HL-60/S4 treated with retinoic acid at 250 ng/mL for 4 days and 3 days (cell line): ENCODE measurements at regions not wholly inside any gene's neighbourhood (a gene's known extent, or its start where the extent isn't known, plus 50 kb on each side); places are given as distances from the start of the nearest gene placed in this dataset.

Experiments
- in situ Hi-C: fragments of 300-500 bp; cut with MboI; formaldehyde crosslinking; loops from 2 replicates; pipeline ENCODE4 v1.7.0; 2022; ENCODE audit warnings: low sequenced_read_pairs

GRCh38 chr12:92294676-92295440, 149.2 kb upstream of the BTG1 start:
- in situ Hi-C loops = no loop called here

GRCh38 chr12:92292016-92292415, 146.4 kb upstream of the BTG1 start:
- in situ Hi-C loops = no loop called here

- in situ Hi-C loops = no loop called here
Measured at GRCh38 chr12:92290886-92291285, 145.2 kb upstream of the BTG1 start.

GRCh38 chr12:92290350-92290695, 144.7 kb upstream of the BTG1 start:
- in situ Hi-C loops = no loop called here

- in situ Hi-C loops = no loop called here
Measured at GRCh38 chr12:92289629-92290349, 144.1 kb upstream of the BTG1 start.

GRCh38 chr12:92288561-92288960, 142.9 kb upstream of the BTG1 start:
- in situ Hi-C loops = no loop called here

GRCh38 chr12:92278378-92278828, 132.8 kb upstream of the BTG1 start:
- in situ Hi-C loops = no loop called here

GRCh38 chr12:92277795-92278194, 132.1 kb upstream of the BTG1 start:
- in situ Hi-C loops = no loop called here

GRCh38 chr12:92276276-92276675, 130.6 kb upstream of the BTG1 start:
- in situ Hi-C loops = no loop called here

GRCh38 chr12:92275443-92276154, 130.0 kb upstream of the BTG1 start:
- in situ Hi-C loops = no loop called here

GRCh38 chr12:92273076-92273475, 127.4 kb upstream of the BTG1 start:
- in situ Hi-C loops = no loop called here

DNA sequence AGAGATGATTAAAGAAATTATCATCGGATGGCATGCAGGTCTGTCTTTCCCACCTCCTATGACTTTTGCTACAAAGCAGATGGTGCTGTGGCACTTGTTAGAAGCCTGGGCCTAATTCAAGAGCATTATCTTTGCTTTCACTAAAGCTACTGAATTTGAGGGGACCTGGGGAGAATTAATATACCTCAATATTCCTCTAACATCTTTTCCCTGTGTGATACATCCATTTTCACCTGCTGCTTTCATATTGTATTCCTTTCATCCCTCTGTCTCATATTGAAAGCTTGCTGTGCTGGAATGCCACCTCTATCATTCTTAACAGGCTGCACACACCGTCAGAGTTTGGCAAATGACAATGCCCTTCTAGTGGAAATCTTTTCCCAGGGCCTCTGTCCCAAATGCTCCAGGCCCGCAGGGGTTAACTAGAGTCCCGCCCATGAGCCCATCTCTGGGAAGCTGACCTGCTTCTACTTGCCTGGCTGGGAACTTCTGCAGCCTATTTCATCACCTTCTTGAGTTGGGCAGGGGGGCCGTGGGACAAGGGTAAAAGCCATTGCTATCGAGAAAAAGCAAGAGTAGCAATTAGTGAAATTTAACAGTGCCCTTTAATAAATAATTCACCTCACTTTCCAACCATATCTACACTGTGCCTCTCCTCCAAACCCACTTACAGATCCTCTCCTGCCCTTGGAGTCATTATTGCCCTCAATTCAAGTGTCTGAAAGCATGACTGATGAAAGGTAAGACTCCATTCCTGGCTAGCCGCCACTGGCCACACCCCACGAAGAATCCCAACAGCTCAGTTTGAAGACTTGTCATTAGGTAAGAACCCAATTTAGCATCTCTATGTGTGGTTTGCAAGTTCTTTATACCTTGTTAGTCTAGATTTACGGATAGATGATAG, 126.7 kb upstream of the BTG1 start:
- in situ Hi-C loops = no loop called here

GRCh38 chr12:92271341-92271740, 125.7 kb upstream of the BTG1 start:
- in situ Hi-C loops = no loop called here

GRCh38 chr12:92270521-92270920, 124.9 kb upstream of the BTG1 start:
- in situ Hi-C loops = no loop called here

DNA sequence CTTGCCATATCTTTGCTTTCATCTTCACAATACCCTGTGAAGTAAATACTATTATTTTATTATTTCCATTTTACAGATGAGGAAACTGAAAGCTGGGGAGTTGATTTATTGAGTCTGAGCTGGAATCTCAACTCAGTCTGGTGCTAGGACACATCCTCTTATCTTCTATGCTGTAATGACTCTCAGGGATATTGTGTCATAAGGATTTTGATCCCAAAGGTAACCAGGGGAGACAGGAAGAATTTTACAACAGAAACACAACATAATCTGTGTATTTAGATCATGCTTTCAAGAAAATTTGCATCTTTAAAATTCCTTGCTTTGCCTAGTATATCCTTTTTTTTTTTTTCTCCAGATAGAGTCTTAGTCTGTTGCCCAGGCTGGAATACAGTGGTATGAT, 123.3 kb upstream of the BTG1 start:
- in situ Hi-C loops = no loop called here

- in situ Hi-C loops = no loop called here
Measured at GRCh38 chr12:92261692-92262091, 116.0 kb upstream of the BTG1 start.

GRCh38 chr12:92261071-92261470, 115.4 kb upstream of the BTG1 start:
- in situ Hi-C loops = no loop called here

- in situ Hi-C loops = no loop called here
Measured at GRCh38 chr12:92259696-92260251, 114.1 kb upstream of the BTG1 start.

GRCh38 chr12:92259291-92259690, 113.6 kb upstream of the BTG1 start:
- in situ Hi-C loops = no loop called here

DNA sequence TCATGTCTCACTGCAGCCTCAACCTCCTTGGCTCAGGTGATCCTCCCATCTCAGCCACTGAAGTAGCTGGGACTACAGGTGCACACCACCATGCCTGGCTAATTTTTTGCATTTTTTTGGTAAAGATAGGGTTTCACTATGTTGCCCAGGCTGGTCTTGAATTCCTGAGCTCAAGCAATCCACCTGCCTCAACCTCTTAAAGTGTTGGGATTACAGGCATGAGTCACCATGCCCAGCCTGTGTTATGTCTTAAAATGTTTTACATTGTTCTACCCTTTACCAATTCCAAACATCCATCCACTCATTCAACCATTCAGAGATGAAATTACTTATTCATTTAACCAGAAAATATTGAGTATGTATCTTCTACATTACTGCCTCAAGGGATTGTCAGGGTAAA, 111.6 kb upstream of the BTG1 start:
- in situ Hi-C loops = no loop called here

DNA sequence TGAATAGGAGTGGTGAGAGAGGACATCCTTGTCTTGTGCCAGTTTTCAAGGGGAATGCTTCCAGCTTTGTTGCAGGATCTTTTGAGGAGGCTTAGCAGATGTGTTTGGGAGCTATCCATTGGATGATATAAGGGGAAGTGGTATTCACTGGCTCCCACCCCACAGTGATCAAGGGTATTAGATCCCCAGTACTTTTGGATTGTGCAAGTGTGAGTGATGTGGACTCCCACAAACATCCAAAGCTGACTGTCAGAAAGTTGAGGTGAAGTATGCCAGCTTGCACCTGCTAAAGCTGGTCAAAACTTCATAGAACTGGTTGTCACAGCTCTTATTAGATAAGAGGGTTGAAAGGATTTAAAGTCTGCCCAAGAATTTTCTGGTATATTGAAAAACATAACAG, 110.1 kb upstream of the BTG1 start:
- in situ Hi-C loops = no loop called here
